GM21528 (cell line): ENCODE measurements at regions not wholly inside any gene's neighbourhood (a gene's known extent, or its start where the extent isn't known, plus 50 kb on each side); places are given as distances from the start of the nearest gene placed in this dataset.
"Not testable (repeated sequence)": the region's sequence is repeated elsewhere in the genome, so short reads cannot be mapped to it uniquely, and the experiment has no call there.

ENCODE experiments used
- ATAC-seq: cut with Tn5 transposase; IDR thresholded peaks from one replicate; pipeline ENCODE4 v1.9.1; 2021; ENCODE audit warnings: mild to moderate bottlenecking, moderate library complexity; ENCODE audit not compliant: unreplicated experiment, low FRiP score

DNA sequence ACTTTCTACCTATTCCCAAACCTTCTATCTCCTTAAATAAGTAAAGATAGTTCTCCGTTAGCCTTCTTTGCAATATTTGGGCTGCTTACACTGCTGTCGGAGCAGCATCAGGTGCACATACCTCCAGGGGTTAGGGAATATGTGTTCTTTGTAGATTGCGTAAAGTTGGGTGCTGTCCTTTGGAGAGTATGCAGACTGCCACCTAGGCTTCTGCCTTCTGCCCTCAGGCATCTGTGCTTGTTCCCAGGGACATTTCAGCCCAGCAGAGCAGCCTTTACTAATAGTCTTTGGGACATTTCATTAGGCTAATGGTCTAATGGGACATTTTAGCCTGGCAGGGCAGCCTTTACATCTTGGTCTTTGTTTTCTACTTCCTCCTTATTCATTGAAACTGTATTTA is 260.6 kb downstream of the TPBG start:
- ATAC-seq: no peak

DNA sequence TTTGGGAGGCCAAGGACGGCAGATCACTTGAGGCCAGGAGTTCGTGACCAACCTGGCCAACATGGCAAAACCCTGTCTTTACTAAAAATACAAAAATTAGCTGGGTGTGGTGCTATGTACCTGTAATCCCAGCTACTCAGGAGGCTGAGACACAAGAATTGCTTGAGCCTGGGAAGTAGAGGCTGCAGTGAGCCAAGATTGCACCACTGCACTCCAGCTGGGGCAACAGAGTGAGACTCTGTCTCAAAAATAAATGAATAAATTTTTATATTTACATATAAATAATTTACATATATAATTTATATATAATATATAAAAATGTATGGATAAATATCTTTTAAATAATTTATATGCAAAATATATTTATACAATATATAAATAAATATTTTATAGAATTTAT is 263.3 kb downstream of the TPBG start:
- not testable (repeated sequence) for ATAC-seq

DNA sequence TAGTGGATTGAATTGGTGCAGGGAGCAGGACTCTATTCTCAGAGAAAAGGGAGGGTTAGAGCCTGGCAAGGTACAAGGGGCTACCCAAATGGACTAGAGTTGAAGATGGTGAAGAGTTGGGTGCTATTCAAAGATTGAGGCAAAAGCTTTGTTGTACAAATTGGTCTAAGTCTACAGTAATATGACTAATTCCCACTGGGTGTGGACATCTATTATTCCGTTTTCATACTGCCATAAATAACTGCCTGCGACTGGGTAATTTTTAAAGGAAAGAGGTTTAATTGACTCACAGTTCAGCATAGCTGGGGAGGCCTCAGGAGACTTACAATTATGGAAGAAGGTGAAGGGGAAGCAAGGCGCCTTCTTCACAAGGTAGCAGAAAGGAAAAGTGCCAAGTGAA is 266.3 kb downstream of the TPBG start:
- no peak for ATAC-seq

DNA sequence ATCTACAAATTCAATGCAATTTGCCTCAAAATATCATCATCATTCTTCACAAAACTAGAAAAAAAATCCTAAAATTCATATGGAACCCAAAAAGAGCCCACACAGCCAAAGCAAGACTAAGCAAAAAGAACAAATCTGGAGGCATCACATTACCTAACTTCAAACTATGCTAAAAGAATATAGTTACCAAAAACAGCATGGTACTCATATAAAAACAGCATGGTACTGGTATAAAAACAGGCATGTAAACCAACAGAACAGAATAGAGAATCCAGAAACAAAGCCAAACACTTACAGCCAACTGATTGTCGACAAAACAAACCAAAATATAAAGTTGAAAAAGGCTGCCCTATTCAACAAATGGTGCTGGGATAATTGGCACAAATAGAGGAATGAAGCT is 278.1 kb downstream of the TPBG start:
- no peak for ATAC-seq

DNA sequence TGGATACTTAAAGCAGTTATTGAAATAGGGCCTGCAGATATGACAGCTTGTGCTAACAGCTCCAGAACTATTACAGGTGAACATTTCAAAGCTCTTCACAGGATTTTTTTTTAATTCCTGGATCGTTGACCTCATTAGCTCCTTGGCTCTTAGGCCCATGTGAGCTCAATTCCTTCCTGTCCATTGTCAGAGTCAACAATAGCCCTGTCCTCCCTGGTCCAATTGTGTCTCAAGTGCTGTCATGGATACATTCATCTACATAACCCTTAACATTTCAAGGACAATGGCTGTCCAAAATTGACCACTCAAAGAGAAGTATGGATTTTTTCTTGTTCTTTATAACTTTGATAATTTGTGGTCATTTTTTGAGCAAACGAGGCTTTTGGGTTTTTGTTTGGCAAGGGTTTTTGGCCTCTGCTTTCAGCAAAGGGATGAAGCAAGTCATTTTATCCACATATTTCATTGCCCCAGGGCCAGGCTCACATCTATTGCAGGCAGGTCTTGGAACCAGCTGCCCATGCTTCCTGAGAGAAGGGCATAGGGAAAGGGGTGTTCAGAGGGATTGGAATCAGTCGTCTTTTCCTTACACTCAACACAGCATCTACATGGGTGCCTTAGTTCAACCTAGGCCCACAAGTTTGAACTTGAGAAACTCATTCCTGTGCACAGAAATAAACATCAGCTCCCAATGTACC is 282.1 kb downstream of the TPBG start:
- no peak for ATAC-seq

DNA sequence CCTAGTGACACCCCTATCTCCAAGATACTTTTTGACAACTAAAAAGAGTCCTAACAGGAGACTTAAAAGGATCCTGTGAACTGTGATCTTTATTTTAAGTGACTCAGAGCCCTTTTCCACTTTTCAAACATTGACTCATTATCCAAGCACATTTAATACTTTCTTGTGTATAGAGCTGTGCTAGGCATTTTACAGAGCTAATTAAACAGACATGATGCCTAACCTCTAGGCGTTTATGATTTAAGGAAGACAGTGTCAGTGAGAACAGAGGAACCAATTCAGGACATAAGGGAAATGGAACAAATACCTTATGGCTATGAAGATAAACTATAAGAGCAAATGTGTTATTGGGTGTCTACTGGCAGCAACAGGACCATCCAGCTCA is 282.6 kb downstream of the TPBG start:
- ATAC-seq: no peak

DNA sequence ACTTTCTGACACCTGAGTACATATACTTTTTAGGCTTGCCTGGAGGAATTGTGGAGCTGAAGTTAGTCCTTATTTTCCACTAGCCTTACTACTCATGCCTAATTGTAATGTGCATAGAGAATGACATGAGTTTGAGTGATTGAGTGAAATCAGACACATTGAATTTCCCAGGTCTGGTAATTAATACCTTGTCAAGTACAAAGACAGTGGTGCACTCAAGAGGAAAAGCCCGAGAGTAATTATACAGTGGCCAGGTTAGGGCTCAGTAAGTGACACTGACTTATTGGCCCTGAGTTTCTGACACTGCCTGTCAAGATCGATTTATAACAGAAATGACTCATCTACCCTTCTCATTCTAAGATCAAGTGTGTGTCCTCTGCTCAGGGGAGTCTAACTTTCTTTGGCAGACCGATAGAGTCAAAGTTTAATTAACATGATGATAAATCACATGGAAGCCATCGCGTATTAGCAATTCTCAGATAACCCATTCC is 288.3 kb downstream of the TPBG start:
- ATAC-seq: no peak

DNA sequence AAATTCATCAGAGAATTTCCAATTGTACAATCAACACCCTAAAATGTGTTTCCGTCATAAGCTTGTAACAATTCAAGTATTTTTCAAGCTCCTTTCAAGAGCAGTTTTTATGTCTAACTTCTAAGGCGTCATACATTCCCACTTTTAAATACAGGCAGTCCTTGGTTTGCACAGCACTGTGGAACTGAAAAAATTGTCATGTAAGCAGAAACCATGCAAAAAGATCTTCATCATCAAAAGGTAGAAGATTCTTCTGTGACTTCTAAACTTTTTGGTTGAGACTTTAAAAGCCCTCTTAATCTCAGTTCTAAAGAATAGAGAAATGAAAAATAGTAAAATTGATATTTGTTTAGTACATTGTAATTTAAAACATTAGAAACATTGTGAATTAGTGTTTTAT is 315.6 kb downstream of the TPBG start:
- ATAC-seq: no peak

DNA sequence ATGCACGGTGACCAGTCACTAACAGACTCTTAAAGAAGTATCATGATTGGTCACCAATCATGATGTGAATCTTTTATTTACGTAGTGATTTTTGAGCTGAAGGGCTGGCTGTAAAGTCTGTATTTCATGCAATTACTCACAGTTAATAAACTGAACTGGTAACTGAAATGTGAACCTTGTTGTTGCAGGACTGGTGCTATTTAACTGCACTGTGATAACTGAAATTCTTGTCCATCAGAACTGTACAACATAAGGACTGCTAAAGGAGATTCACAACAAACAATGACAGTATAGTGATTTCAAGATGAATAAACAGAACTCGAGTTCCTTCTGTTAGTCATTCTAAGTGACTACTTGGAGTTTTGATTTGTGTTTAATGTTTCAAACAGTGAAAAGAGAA is 316.6 kb downstream of the TPBG start:
- no peak for ATAC-seq

DNA sequence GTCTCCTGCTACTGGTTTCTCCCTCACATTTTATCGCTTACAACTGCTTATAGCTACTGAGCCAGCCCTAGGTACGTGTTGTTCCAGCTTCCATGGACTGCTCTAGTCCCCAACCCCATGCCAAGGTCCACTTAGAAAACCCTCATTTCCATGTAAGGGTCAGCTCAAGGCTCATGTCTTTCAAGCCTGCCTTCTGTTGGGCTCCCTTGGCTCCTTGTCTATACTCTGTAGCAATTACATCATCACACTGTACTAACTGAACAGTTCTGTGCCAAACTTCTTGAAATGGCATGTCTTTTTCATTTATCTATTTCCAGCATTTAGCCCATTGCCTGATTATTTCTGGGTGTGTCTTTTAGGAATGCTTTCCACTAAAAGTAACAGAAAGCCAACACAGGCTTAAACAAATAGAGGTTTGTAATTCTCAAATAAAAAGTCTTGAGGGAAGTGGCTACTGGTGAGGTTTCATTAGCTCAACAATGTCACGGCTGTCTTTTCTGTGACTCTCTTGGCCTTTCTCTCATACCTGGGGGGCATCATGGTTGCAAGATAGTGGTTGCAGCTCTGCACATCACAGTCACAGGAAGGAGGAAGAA is 317.6 kb downstream of the TPBG start:
- ATAC-seq: no peak

DNA sequence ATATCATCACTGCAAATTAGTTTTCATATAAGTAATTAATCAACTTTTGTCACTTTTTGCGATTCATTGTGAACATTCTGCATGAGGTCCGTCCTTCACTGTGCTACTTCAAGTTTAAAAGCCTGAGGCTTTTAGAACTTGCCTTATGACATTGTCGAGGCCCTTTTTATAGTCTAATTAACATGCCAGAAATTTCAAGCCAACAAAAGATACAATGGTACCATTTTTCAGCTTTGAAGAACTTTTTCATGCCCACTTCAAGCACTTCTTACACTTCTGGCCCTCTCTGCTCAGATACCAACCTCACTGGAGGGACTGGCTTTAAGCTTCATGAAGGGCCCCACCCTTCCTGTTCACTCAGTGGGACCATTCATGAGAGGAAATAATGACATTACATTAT is 323.1 kb downstream of the TPBG start:
- no peak for ATAC-seq

DNA sequence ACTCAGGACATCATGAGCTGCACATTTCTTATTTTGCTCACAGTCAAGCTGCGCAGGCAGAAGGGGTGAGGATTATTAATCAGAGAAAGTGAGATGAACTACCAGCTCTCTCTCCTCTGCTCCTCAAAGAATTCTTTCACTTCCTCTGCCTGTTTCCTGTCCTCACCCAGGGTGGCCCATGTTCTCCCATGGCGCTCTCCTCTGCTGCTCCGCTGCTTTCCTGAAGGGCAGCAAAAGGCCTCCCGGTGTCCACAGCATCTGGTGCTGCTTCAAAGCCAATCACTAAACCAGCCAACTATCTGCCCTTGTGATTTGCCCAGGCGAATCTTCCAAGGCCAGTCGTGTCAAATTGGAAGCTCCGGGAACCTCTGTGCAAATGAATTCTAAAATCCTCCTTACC is 324.2 kb downstream of the TPBG start:
- ATAC-seq: no peak

DNA sequence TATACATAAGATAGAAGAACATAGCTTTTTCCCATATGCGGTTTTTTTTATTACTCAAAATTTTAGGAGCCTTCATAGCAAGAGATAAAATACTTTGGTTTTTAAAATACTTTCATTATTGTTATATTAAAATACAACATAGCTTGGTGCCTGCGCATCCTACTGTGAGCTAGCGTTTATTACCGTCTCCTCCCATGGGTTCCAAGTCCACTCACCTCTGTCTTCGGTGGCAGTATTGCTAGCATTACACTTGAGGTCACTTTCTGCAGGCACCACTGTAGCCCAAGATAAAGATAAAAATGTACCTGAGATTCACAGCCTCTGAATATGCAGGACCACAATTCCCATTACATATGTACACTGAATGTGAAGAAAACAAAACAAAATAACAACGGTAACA is 326.7 kb downstream of the TPBG start:
- ATAC-seq: no peak

DNA sequence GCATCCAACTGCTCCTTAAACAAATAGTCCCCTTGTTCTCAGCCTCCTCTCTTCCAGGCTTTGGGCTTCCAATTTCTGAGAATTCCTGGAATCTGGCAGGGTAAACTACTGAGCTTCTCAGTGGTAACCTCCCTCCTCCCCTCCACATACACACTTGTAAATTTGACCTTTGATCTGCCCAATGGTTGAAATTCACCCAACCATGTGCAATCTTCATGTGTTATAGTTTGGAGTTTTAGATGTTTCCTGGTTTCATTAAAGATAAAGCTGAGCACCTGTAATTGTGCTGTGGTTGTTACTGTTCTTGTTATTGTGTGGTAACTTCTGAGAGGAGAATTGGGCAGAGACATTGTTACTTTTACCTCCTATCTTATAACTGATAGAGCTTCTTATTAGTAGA is 328.4 kb downstream of the TPBG start:
- ATAC-seq: no peak

DNA sequence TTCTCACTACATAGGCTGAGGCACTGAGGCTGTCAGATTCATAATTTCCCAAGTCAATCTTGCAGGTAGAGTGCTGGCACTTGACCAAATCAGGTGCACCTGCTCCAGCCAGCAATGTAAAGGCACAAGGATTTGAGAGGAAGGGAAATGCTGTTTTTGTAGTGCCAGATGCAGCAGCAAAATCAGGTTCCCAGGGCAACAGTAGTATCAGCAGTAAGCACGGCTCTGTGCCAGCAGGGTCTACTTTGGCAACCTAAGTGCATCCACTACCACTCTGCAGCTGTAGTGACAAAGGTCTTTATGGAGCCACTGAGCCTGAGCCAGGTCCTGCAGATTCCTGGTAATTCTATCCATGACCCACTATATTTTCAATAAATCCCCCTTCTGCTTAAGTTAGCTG is 329.5 kb downstream of the TPBG start:
- no peak for ATAC-seq

DNA sequence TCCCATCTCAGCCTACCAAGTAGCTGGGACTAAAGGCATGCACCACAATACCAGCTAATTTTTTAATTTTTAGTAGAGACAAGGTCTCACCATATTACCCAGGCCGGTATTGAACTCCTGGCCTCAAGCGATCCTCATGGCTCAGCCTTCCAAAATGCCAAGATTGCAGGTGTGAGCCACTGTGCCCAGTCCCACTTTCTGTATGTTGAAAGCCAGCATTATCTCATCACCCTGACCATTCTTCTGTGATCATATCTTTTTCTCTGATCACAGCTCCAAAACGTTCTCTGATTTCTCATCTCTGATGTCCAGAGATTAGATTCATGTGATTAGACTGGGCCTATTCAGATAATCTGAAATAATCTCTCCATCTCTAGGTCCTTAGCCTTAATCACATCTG is 337.7 kb downstream of the TPBG start:
- ATAC-seq: no peak

DNA sequence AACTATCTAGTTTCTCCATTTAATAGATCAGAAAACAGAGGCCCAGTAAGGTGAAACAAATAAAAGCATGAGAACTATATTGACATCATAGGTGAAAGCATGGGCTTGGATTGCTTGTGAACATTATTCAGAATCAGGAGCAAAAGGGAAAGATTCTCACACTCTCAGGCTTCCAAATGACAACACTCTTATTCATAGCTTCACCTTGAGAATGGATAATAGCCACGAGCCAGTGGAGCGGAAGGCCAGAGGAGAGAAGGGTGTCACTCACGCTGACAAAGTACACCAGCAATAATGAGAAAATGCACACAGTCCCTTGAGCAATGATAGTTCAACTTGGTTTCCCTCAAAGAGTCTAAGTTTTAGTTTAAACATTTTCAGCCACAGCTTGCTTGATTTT is 339.0 kb downstream of the TPBG start:
- no peak for ATAC-seq

DNA sequence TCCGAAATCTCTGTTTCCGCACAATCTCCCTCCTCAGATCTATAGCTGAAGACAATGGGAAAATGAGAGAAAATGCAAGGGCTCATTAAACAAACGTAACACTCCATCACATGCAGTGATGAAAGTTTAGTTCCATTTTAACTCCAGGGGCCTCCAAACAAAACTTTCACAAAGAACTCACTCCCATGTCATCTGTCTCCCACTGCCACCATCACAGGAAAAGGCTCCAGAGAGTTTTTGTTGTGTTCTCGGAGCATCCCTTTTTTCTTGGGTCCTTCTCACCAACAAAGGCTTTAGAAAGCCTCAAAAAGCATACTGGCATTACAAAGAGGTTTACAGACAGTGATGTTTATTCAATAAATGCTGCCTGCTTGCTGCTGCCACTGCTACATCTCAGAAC is 339.6 kb downstream of the TPBG start:
- ATAC-seq: no peak

DNA sequence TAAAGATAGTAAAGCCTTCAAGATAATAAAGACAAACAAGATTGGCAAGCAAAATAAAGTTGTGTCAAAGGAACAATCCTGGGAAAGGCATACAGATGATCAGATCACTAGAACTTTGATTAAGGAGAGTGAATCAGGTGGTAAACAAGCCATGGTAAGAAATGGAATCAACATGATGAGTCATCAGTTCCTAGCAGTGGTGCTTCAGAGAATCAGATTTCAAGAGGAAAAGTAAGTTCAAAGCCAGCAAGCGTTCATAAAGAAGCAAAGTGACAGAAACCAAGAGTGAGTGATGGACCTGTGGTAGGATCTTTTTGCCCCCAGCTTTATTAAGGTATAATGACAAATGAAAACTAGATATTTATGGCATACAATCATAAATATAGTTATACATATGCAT is 340.4 kb downstream of the TPBG start:
- ATAC-seq: no peak

DNA sequence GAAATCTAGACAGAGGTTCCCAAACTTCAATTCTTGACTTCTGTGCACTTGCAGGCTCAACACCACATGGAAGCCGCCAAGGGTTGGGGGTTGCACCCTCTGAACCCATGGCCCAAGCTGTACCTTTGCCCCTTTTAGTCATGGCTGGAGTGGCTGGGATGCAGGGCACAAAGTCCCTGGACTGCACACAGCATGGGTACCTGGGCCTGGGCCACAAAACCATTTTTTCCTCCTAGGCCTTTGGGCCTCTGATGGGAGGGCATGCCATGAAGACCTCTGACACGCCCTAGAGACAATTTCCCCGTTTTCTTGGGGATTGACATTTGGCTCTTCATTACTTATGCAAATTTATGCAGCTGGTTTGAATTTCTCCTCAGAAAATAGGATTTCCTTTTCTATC is 342.0 kb downstream of the TPBG start:
- ATAC-seq: no peak

DNA sequence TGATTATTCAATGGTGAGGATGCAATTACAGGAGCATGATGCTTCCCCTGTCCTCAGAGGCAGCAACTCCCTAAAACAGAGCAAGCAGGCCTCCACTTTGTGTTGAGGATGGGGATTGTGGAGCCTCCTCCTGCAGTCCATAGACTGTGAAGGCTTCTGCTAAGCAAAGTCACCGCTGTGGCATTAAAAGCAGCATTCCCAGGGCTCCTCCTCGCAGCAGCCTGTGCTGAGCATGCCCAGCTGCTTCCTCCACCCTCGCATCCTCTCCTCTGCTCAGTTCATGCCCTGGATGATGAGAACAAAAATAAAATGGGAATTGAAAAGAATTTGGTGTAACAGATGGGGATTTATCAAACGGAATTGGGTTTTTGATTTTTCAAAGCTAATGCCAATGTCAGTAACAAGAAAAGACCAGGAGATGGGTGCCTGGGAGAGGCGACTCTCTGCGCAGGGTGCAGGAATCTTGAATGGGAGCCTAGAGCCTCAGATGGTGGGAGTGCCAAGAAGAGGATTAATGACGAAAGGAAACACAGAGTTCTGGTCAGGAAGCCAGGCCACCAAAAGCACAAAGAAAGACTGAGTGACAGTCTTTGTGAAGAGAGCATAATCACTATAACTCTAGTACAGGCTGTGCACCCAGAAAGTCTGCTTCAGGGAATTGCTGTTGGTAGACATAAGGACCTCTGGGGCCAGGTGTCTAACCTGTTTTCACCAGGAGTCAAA is 347.6 kb downstream of the TPBG start:
- no peak for ATAC-seq

DNA sequence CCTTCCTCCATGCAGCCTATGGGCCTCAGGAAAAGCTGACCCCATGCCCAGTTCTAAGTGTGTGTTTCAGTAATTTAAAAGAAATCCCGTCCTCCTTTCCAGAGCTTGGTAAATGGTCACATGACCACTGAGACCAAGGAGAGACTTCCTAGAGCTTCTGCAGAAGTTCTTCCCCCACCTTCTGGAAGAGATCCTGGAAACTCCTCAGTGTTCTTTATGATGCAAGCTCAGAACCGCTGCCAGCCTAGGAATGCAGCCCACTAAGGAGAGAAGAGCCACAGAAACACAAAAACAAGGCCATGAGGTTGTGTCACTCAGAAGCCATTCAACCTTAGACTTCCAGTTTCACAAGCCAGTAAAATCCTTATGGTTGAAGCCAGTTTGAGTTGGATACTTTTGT is 348.4 kb downstream of the TPBG start:
- ATAC-seq: no peak
